Islet precursor cell (in vitro differentiated cells): ENCODE measurements at regions not wholly inside any gene's neighbourhood (a gene's known extent, or its start where the extent isn't known, plus 50 kb on each side); places are given as distances from the start of the nearest gene placed in this dataset.

Experiments
- DNase-seq: peaks from one replicate; pipeline ENCODE4 v3.0.0-alpha.2; 2018

- DNase-seq: no peak
Observed at GRCh38 chr16:9422762-9423513, 331.5 kb downstream of the HAPSTR1 start.

DNA sequence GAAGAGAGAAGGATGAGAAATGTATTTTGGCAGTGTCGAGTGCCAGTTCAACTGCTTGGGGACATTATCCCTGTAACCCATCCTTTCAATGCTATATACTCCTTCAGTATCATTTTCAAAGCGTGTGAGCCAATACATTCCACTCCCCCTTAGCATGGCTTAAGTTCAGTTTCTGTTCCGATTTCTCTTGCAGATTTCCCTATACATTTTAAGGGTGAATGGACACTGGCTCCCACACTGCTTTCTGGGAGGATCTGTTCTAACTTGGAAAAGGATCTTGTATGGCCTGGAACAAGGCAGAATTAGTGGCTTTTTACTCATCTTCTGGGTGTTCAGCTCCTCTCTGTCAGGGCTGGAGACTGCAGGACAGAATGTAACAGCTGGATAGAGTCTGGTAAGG lies 333.8 kb downstream of the HAPSTR1 start:
- no peak for DNase-seq

- no peak for DNase-seq
Observed at GRCh38 chr16:9428355-9429005, 337.0 kb downstream of the HAPSTR1 start.

DNA sequence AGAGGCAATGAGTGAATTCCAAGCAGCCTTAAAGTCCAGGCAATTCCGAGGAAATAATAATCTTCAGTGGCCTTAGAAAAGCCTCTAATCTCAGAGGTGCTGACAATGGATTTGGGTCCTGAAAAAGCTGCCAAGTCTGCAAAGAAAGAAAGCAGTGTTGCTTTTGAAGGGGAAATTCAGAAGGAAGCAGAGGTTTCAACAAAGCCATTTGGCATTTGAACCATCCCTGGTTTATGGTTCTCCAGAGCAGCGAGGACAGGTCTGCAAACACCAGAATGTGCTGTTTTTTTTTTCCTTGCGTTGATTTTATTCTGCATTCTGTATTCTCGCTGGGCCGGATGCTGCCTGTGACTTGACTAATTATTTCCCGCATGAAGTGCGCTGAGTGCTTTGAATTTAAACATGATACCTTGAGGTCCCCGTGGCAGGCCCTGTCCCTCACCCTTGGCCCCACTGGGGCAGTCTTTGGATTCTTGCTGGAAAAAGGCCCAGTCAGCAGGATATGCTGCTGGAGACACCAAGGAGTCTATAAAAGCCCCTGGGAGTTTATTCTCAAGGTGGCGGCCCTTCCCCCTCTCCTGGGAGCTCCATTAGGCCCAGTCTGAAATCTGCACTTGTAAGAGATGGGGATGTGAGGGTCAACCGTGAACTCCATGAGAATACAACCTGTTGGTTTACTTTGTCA lies 338.3 kb downstream of the HAPSTR1 start:
- no peak for DNase-seq

DNA sequence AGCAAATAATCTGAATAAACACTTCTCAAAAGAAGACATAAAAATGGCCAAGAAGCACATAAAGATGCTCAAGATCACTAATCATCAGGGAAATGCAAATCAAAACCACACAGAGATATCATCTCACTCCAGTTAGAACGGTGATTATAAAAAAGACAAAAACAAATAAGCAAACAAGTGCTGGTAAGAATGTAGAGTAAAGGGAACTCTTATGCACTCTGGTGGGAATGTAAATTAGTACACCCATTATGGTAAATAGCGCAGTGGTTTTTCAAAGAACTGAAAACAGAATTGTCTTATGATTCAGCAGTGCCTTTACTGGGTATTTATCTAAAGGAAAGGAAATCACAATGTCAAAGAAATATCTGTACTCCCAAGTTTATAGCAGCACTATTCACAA lies 343.2 kb downstream of the HAPSTR1 start:
- no peak for DNase-seq

DNA sequence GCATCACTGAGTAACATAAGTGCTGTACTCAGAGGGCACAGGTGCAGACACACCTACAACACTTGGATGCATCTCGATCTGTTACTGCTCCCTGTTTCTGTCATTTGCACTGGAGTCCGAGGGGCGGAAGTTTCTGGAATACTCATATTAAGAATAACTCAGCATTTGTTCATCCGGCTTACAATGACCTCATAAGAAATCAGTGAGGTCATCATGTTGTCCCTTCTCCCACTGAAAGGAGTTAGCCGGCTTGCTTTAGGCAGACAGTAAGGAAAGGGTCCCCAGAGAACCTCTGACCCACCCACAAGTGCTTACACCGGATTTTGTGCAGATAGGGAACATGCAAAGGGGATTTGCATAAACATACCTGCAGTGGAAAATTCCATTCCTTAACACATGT lies 344.7 kb downstream of the HAPSTR1 start:
- no peak for DNase-seq

DNA sequence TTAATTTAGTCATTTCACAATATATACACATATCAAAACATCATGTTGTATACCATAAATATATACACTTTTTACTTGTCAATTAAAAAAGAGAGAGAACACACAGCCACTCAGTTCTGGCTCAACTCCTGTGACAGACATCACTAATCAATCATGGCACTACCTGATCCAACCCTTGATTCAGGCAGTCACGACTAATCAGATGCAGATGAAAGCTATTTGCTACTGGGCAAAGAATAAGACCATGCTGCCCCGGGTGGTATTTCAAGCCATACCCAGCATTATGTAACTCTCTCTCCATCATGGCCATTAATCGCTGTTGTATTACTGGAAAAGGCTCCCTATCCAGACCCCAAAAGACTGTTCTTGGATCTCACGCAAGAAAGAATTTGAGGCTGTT lies 345.7 kb downstream of the HAPSTR1 start:
- no peak for DNase-seq

DNA sequence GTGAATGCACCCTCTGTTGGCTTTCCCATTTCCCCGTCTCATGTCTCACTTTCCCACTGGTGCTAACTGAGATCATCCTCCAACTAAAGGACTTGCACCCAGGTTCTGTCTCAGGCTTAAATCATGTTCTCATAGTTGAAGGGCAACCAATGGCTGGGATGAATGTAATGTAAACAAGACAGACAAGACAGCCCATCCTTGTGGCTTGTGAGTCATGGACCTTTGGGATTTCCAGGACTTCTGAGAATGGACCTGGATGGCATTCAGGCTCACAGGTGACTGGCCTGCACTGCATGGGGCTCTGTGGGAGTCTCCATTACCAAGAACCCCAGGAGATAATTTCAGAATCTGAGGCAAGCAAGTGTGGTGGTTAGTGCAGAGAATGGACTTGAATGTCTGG lies 347.5 kb downstream of the HAPSTR1 start:
- peak; percentile 64 for DNase-seq

DNA sequence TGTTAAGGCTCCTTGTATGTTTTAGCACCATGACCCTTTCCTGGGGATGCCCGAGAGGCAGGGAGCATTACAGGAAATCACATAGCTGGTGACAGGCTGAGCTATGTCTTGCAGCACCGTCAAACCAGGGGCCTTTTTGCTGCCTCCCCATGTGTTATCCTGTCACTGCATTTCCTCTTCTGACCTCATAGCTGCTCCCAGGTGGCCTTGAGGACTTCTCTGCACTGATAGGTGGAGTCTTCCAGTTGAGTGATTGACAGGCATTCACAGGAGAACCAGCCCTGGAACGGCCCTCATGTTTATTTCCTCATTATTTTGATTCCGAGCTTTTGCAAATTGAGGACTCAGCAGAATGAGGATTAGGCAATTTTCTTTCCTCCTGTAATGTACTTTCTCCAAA lies 349.6 kb downstream of the HAPSTR1 start:
- DNase-seq: no peak

GRCh38 chr16:9443864-9444263 lies 352.4 kb downstream of the HAPSTR1 start:
- DNase-seq: no peak

GRCh38 chr16:9446471-9447194 lies 355.2 kb downstream of the HAPSTR1 start:
- no peak for DNase-seq

- no peak for DNase-seq
Observed at GRCh38 chr16:9447195-9447551, 355.7 kb downstream of the HAPSTR1 start.

- no peak for DNase-seq
Observed at GRCh38 chr16:9447699-9448098, 356.3 kb downstream of the HAPSTR1 start.

- DNase-seq: no peak
Observed at GRCh38 chr16:9449597-9449996, 358.2 kb downstream of the HAPSTR1 start.

DNA sequence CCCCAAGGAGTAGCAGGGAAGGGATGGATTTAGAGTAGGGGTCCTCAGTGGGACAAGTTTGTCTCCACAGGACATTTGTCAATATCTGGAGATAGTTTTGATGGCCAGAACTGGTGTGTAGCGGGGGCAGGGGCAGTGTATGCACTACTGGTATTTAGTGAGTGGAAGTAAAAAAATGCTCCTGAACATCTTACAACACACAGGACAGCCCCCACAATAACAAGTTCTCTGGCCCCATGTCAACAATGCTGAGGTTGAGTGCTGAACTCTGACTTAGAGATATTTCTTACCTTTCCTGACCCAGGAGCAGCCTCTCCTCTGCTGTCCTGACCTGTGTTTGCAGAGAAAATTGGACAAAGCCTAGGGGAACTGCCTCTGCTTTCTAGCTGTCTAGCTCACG lies 365.8 kb downstream of the HAPSTR1 start:
- no peak for DNase-seq

- no peak for DNase-seq
Observed at GRCh38 chr16:9458816-9459215, 367.4 kb downstream of the HAPSTR1 start.

- DNase-seq: no peak
Observed at GRCh38 chr16:9462984-9463383, 371.5 kb downstream of the HAPSTR1 start.

GRCh38 chr16:9463461-9463860 lies 372.0 kb downstream of the HAPSTR1 start:
- no peak for DNase-seq

- no peak for DNase-seq
Observed at GRCh38 chr16:9465161-9465560, 373.7 kb downstream of the HAPSTR1 start.

DNA sequence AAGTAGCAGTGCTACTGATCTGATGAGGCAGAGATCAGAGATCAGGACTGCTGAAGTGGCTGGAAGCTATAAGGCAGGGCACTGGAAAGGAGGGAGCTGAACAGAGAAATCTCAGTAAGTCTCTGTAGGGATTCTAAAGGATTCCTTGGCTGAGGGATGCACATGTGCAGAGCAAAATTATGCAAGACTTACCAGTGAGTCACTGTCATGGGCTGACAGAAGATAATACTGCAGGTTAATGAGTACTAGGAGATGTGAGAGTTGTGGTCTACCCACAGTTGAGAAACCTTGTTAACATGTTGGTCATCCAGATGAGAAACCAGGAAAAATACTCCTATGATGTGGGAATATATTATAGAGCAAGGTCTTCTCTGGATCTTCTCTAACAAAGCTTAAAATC lies 378.1 kb downstream of the HAPSTR1 start:
- DNase-seq: peak; percentile 54

DNA sequence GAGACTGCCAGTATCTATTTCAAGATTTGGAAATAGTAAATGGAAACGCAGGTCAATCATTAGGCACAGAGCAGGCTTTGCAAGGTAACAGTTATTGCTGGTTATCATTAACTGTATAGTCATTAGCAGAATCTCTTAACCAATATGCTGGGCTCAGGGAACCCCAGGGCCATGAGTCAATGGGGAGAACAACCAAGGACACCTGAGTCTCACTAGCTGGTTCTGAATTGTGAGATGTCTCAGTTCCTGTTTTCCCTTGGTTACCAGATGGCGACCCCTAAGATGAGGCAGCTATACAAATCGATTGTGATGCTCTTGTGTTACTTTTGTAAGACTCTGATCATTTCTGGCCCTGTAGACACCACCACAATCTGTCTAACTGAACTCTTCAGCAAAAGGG lies 385.3 kb downstream of the HAPSTR1 start:
- no peak for DNase-seq

DNA sequence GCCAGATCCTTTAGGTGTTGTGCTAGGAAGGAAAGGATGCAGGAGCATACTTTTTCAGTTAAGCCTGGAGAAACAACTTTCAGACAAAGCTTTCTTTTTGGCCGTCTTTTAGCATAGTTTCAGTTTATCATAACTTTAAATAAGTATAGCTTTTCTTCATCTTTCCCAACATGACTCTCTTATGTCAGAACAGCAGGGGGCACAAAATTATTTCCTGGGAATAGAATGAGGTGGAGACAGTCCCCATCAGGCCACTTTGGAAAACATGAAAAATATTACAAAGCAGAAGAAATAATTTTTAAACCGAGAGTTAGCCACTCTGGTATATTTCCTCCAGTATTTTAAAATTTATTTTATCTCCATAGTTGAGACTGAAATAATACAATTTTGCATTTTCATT lies 387.6 kb downstream of the HAPSTR1 start:
- DNase-seq: no peak

DNA sequence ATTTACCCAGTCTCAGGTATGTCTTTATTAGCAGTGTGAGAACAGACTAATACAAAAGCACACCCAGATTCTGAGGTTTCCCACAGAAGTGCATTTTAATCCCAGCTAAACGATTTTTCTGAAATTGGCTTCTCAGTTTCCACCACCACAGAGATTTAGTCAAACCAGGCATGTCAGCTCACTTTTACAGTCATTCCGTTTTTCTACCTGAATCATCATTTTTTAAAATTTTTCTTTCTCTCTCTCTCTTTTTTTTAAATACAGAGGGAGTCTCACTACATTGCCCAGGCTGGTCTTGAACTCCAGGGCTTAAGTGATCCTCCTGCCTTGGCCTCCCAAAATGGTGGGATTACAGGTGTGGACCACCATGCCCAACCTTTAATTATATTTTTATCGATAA lies 389.1 kb downstream of the HAPSTR1 start:
- DNase-seq: no peak
